ENCODE measurements at regions not wholly inside any gene's neighbourhood (a gene's known extent, or its start where the extent isn't known, plus 50 kb on each side); places are given as distances from the start of the nearest gene placed in this dataset.

- no CpG with 5 or more reads among the region's 2 CpGs for WGBS (ENCODE audit: insufficient coverage)
- POLR2A ChIA-PET, result no interaction called here
Measured at GRCh38 chr4:114458728-114459127, 139.9 kb upstream of the UGT8 start.

GRCh38 chr4:114464726-114465272, 133.8 kb upstream of the UGT8 start:
- Histone ChIP-seq H3K9me3 (ENCODE audit: control extremely low read depth in 1 of 3, control insufficient read depth in 2 of 3, insufficient read depth in 1 of 3, low read length in 2 of 3) (no peaks in the 10 kb centered on the region), H3K9ac (ENCODE audit: low read length) (no peak overlapping the region), H3K27ac (ENCODE audit: low read length in 2 of 2) (no peak overlapping the region), H3K36me3 (replicated peaks in 1 of 2; ENCODE audit: control extremely low read depth in 1 of 2, control insufficient read depth in 1 of 2, extremely low read depth in 1 of 2, insufficient read depth in 2 of 2, low read length in 1 of 2) (no peaks in the 10 kb centered on the region), H4K20me1 (ENCODE audit: control insufficient read depth, insufficient read depth, low read length, poor library complexity, severe bottlenecking) (no peaks in the 10 kb centered on the region), H3K4me2 (replicated peaks; ENCODE audit: low read depth, low read length, poor library complexity, severe bottlenecking) (no peak overlapping the region), H3K79me2 (ENCODE audit: control insufficient read depth, insufficient read depth, low read length) (no peaks in the 10 kb centered on the region), H3K4me3 (ENCODE audit: control extremely low read depth in 1 of 5, extremely low read depth in 1 of 5, insufficient read depth in 1 of 5, low read depth in 2 of 5, low read length in 4 of 5) (no peak overlapping the region), H3K4me1 (ENCODE audit: control insufficient read depth in 2 of 2, insufficient read depth in 2 of 2, low read length in 2 of 2) (no peaks in the 10 kb centered on the region), H2AFZ (ENCODE audit: insufficient read depth, low read depth, low read length, poor library complexity, severe bottlenecking) (no peak overlapping the region), H3K27me3 (replicated peaks in 1 of 4; ENCODE audit: control extremely low read depth in 1 of 4, control insufficient read depth in 3 of 4, insufficient read depth in 4 of 4, low read length in 3 of 4) (no peaks in the 10 kb centered on the region)
- Mint-ChIP-seq H3K27me3 (peaks cover 22% of the 10 kb centered on the region), H3K4me1 (no peaks in the 10 kb centered on the region), H3K27ac (no peak overlapping the region), H3K4me3 (no peak overlapping the region), H3K9me3 (ENCODE audit: insufficient read depth) (no peaks in the 10 kb centered on the region)
- no peak for DNase-seq
- intact Hi-C loops (cut with micrococcal nuclease), result no loop called here
- WGBS (ENCODE audit: insufficient coverage), result 86% methylated on average over 3 of the region's 7 CpGs
- no peak for ATAC-seq (ENCODE audit: low read depth)
- CTCF ChIA-PET, result no interaction called here
- no peak for TF ChIP-seq CTCF (IDR thresholded peaks at IDR 0.05)
- TF ChIP-seq EZH2 (IDR thresholded peaks at IDR 0.05; ENCODE audit: borderline replicate concordance, insufficient read depth, low read depth, low read length, poor library complexity, severe bottlenecking), result no peak
- POLR2A ChIA-PET, result no interaction called here

More at GRCh38 chr4:114458728-114459127, 139.9 kb upstream of the UGT8 start:
- H4K20me1 ChIP-seq (ENCODE audit: control insufficient read depth, insufficient read depth, low read length, poor library complexity, severe bottlenecking), result no peaks in the 10 kb centered on the region
- Mint-ChIP-seq H3K4me3 (no peak overlapping the region), H3K27me3 (peaks cover 6% of the 10 kb centered on the region), H3K4me1 (no peaks in the 10 kb centered on the region), H3K9me3 (ENCODE audit: insufficient read depth) (no peaks in the 10 kb centered on the region), H3K27ac (no peak overlapping the region)
- TF ChIP-seq CTCF (IDR thresholded peaks at IDR 0.05) (no peak), EZH2 (IDR thresholded peaks at IDR 0.05; ENCODE audit: borderline replicate concordance, insufficient read depth, low read depth, low read length, poor library complexity, severe bottlenecking) (no peak)
- H3K4me1 ChIP-seq (ENCODE audit: control insufficient read depth in 2 of 2, insufficient read depth in 2 of 2, low read length in 2 of 2), result no peaks in the 10 kb centered on the region
- H3K27me3 ChIP-seq (replicated peaks in 1 of 4; ENCODE audit: control extremely low read depth in 1 of 4, control insufficient read depth in 3 of 4, insufficient read depth in 4 of 4, low read length in 3 of 4), result no peaks in the 10 kb centered on the region
- intact Hi-C loops (cut with micrococcal nuclease), result no loop called here
- no peak overlapping the region for H3K4me3 ChIP-seq (ENCODE audit: control extremely low read depth in 1 of 5, extremely low read depth in 1 of 5, insufficient read depth in 1 of 5, low read depth in 2 of 5, low read length in 4 of 5)
- no peak overlapping the region for H3K27ac ChIP-seq (ENCODE audit: low read length in 2 of 2)
- ATAC-seq (ENCODE audit: low read depth), result no peak
- CTCF ChIA-PET, result no interaction called here
- H3K79me2 ChIP-seq (ENCODE audit: control insufficient read depth, insufficient read depth, low read length), result no peaks in the 10 kb centered on the region
- no peak overlapping the region for H3K4me2 ChIP-seq (replicated peaks; ENCODE audit: low read depth, low read length, poor library complexity, severe bottlenecking)
- no peak overlapping the region for H2AFZ ChIP-seq (ENCODE audit: insufficient read depth, low read depth, low read length, poor library complexity, severe bottlenecking)
- no peak overlapping the region for H3K9ac ChIP-seq (ENCODE audit: low read length)
- no peaks in the 10 kb centered on the region for H3K9me3 ChIP-seq (ENCODE audit: control extremely low read depth in 1 of 3, control insufficient read depth in 2 of 3, insufficient read depth in 1 of 3, low read length in 2 of 3)
- no peaks in the 10 kb centered on the region for H3K36me3 ChIP-seq (replicated peaks in 1 of 2; ENCODE audit: control extremely low read depth in 1 of 2, control insufficient read depth in 1 of 2, extremely low read depth in 1 of 2, insufficient read depth in 2 of 2, low read length in 1 of 2)
- DNase-seq, result no peak
